HG03280 (cell line): ENCODE measurements at regions not wholly inside any gene's neighbourhood (a gene's known extent, or its start where the extent isn't known, plus 50 kb on each side); places are given as distances from the start of the nearest gene placed in this dataset.
"Not testable (repeated sequence)": the region's sequence is repeated elsewhere in the genome, so short reads cannot be mapped to it uniquely, and the experiment has no call there.

Experiments
- ATAC-seq: cut with Tn5 transposase; IDR thresholded peaks from one replicate; pipeline ENCODE4 v1.9.1; 2021; ENCODE audit warnings: mild to moderate bottlenecking, moderate library complexity; ENCODE audit not compliant: unreplicated experiment

DNA sequence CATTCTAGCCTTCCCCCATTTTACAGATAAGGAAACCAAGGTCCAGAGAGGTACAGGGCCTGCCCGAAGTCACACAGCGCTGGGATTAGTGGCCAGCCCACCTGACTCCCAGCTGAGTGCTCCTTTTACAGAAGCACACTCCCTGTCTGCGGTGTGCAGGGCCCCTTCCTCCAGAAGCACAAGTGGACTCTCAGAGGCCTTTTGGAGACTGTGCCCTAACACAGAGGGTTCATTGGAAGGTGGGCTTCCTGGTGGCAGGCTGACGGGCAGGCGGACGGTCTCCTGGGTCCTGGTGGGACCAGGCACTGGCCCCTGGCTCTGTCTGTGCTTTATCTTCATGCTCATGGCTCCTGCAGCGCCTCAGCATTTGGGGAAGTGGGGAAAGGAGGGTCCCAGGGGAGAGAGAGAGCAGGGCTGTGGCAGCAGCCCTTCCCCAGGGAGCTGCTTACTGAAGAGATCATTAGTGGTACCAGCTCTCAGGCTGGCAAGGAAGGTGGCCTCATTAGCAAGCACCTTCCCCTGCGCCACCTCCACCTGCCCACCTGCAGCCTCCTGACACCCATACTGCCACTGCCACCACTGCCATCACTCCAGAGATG lies 83.1 kb upstream of the GOLGA6L4 start:
- ATAC-seq = not testable (repeated sequence)

DNA sequence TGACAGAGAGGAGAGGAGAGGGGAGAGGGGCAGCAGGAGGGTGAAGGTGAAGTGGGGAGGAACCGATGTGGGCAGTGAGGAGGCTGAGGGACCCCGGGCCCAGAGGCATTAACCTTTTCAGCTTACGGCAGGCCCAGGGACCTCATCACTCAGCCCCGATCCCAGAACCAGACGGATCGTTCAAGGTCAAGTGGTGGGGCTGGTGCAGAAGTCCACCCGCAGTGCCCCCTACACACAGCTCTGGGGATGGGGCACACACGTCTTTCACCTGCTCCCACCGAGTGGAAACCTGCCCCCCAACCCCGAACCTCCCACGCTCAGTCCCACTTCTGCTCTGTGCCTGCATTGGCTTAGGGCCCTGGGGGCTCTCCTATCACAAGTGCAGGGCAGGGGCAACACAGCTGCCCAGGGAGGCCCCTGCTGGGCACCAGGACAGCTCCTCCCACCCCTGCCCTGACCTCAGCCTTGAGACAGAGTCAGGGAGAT lies 81.9 kb upstream of the GOLGA6L4 start:
- ATAC-seq = not testable (repeated sequence)

DNA sequence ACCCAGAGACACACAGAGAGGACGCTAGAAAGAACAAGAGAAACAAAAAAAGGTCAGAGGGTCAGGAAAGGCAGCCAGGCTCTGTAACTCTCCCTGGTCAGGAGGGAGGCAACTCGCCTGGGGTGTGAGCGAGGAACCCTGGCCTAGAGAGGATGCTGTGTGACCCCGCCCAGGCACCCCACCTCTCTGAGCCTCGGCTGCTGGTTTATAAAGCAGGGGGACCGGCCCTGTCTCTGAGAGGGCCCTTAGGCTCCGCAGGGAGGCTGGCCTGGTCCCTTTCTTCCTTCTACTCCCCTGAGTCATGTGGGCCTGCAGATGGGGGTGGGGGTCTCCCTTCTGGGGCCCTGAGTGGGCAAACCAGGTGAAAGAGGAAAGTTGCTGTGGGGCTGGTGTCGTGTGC lies 81.3 kb upstream of the GOLGA6L4 start:
- ATAC-seq = not testable (repeated sequence)

DNA sequence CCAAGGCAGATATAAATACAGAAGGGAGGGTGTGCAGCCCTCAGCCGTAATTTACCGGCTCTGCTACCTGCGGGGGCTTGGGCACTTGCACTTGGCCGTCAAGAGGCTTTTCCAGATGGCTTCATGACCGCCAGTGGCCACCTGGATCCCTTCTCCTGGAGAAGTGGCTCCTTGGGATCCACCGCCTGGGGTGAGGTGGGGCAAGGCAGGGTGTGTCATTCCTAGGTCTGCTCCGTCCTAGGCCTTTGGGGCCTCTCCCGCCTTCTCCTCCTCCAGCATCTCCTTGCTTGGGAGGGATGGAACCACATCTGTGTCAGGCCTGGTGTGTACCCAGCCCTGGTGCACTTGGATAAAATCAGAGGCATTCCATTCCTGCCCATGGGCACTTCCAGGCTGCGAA lies 80.8 kb upstream of the GOLGA6L4 start:
- ATAC-seq = not testable (repeated sequence)

DNA sequence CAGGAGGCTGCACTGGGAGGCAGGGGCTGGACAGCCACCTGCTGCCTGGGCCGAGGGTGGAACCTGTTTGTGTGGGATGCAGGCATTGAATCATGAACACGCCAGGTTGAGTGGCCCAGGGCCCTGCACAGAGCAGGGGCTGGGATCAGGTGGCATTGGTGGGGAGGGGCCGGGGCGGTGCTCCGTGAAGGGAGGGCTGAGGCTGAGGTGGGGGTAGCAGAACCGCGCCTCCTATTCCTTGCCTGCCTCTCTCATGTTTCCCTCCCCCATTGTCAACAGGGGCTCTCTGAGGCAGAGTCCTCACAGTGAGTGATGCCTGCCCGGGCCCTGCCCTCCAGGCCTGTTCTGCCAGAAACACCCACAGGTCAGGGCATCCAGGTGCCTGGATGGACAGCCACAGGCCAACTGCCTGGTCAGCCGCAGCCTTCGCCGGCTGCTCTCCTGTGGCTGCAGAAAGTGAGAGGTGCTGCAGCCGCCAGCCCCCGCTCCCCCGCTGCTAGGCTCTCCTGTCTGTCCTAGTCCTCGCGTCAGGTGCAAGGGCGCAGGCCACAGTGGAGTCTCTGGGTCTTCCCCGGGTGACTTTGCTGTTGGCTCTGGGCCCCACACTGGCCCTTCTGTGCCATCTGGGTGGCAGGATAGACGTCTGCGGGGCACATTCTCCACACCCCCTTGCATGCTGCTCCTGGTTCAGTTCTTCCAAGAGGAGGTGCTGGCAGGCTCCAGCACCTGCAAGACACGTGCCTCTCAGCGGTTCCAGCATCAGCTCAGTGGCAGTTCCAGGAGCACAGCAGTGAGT lies 79.6 kb upstream of the GOLGA6L4 start:
- ATAC-seq = not testable (repeated sequence)

DNA sequence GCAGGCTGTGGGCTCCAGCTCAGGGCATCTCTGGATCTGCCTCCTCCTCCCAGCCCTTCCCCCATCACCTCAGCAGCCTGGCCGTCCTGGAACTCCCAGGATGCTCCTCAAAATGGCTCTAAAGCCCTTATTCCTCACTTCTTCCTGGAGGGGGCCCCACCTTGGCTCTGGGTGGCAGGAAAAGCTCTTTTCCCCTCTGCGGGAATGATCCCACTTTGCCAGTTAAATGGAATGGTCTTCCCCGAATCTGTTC lies 79.1 kb upstream of the GOLGA6L4 start:
- not testable (repeated sequence) for ATAC-seq

DNA sequence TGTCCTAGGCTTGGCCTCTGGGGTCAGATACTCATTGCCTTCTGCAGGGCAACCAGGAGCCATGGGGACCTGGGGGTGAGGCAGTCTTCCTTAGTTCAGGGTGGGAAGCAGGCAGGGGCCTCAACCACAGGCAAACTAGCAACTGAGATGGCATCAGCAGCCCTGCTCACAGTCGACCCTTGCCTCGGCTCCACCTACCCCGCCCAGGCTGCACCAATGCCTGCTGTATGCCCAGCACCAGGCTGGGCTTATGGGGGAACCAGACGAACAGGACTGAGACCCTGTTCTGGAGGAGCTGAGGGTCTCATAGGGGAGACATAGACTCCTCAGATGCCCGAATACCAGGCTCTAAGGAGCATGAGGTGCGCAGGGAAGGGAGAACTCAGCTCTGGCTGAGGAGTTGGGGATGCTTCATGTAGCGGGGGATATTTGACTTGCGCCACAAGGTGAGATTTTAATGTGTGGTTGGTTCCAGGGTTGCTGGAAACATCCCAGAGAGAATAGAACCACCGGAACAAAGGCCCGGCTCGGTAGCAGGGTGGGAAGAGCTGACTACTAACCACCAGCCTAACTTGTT lies 78.4 kb upstream of the GOLGA6L4 start:
- ATAC-seq = not testable (repeated sequence)

DNA sequence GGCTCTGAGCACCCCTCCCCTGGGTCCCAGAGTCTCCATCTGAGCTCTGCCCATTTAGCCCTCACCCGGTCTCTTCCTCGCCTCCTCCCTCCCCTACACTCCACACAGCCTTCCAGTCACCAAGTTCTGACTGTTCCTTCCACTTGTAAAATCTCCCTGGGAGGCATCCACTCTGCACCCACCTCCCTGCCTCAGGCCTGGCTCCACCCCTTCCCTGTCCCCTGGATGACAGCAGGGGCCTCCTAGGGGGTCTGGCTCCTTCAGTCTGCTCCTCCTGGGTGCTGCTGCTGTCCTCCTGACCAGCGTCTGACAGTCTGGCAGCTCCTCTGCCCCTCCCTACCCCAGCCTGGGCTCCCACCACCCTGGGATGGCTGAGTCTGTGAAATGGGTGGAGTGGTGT lies 77.7 kb upstream of the GOLGA6L4 start:
- not testable (repeated sequence) for ATAC-seq

DNA sequence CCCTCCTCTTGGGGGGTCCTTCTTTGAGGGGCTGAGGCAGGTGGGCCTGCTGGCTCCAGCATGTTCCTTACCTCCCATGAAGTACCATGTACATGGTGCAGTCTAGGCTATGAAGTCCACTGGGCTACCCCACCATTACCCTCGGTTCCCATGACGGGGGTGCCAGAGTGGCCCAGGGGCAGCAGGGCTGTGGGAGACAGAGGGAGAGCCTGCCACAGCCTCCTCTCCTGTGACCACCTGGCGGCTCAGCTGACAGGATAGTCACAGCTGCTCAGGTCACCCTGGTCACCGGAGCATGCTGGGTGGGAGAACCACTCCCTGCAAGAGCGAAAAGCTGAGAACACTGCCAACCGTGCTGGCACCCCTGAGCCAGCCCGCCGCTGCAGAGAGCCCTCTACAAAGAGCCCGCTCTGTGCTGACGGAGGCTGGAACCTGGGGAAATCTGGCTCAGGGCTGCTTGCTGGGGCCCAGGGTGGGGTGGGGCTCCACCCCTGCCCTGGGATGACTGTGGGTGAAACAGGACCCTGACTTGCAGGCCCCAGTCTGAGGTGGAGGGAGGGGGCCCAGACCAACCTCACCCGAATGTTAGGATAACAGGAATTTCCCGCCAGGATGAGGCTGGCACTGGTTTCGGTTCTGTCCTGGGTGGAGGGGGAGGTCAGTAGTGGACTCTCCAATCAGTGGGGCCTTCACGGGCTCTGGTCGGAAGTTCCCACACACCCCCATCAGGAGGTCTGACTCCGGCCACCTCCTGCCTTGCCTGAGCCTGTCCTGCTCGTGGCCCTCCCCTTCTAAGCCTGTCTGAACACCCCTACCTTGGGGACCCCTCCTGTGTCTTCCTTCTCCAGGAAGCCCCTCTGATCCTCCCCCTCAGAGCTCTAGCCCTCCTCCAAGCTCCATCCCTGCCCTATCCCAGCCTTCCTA lies 76.0 kb upstream of the GOLGA6L4 start:
- ATAC-seq = not testable (repeated sequence)

DNA sequence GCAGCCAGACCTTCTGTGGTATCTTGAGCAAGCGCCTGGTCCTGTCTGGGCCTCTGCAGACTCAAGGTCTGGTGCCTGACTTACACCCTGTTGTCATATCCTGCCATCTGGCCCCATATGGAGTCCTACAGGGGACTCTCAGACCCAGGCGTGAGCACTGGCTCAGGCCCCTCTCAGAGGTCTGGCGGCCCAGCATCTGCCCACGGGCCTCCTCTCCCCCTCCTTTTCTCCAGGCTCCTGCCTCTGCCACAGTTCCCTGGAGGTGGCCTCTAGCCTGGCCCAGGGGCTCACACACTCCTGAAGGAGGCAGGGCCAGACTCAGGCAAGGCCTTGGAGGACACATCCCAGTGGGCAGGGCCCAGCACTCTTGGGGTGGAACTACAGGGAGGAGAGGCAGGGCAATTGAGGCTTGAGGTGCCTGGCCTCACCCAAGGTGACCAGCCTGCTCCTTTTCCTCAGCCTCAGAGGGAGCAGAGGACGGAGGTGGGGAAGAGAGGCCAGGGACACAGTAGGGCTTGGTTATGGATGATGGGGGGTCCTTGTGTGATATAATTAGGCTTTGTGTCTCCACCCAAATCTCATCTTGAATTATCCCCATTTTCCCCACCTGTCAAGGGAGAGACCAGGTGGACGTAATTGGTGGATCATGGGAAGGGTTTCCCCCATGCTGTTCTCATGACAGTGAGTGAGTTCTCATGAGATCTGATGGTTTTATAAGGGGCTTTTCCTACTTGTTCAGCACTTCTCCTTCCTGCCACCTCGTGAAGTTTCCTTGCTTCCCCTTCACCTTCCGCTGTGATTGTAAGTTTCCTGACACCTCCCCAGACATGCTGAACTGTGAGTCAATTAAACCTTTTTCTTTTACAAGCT lies 70.9 kb upstream of the GOLGA6L4 start:
- not testable (repeated sequence) for ATAC-seq

DNA sequence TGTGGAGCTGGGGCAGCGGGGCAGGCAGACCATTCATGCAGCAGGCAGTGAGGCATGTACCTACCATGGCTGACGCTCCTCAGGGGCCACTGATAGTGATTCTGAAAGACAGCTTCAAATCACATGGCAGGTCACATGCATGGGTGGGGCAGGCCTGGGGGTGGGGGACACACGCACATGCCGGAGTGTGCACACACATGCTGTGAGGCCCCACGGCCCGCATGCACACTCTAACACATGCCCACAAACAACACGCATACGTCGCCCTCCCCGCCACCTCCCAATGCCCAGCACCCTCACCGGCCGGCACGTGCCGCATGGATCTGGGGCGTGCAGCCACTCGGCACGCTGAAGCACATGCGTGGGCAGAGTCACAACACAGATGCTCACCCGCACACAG lies 65.5 kb upstream of the GOLGA6L4 start:
- not testable (repeated sequence) for ATAC-seq

DNA sequence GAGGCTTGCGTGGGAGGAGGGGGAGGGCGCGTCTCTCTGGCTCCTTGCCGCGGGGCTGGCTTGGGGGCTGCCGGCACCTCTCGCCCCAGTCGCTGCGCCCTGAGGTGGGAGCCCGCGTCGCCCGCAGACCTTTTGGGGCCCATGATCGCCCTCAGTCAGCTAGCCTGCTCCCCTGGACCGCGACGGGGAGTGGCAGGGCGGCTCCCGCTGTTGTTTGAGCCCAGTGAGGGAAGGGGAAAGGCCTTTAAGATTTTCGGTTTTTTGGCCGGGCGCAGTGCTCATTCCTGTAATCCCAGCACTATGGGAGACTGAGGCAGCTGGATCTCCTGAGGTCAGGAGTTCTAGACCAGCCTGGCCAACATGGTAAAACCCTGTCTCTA lies 62.4 kb upstream of the GOLGA6L4 start:
- not testable (repeated sequence) for ATAC-seq
